ENCODE measurements at regions not wholly inside any gene's neighbourhood (a gene's known extent, or its start where the extent isn't known, plus 50 kb on each side); places are given as distances from the start of the nearest gene placed in this dataset.
"Not testable (repeated sequence)": the region's sequence is repeated elsewhere in the genome, so short reads cannot be mapped to it uniquely, and the experiment has no call there.

DNA sequence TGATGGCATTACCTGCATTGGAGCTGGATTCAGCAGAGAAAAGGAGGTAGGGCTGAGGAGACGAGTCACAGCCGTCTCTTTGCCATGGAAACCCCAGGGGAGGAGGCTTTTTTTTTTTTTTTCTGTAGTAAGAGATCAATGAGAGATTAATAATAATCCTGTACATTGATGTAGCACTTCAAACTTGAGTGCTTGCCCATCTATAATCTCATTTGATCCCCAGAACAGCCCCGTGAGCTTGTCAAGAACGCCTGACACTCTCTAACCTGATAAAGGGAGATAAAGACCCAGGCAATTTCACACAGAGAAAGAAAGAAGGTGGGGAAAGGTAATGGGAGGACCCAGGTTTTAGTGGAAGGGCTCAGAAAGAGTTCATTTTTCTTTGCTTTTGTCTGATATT is 195.2 kb upstream of the FOXK1 start:
- DNase-seq = no peak
- H3K79me2 ChIP-seq (ENCODE audit: insufficient read depth, low read length) = no peaks in the 10 kb centered on the region
- Mint-ChIP-seq H3K27me3 (ENCODE audit: low read depth) (peaks cover 11% of the 10 kb centered on the region), H3K9me3 (peaks cover 22 to 84% of the 10 kb centered on the region in 2 experiments), H3K4me1 (no peaks in the 10 kb centered on the region), H3K27ac (no peak overlapping the region), H3K4me3 (no peak overlapping the region), H3K36me3 (ENCODE audit: insufficient read depth in 1 of 3, low read depth in 3 of 3) (peaks cover 0 to 6% (median 4%) of the 10 kb centered on the region in 3 experiments; a peak in 4 of 7 replicates)
- no peak overlapping the region for H3K4ac ChIP-seq (ENCODE audit: low read depth, low read length)
- no peak overlapping the region for H3K27ac ChIP-seq (ENCODE audit: insufficient read length, low read depth, low read length)
- H3K56ac ChIP-seq (ENCODE audit: insufficient read length, low read depth, low read length) = no peak overlapping the region
- H2BK5ac ChIP-seq (ENCODE audit: insufficient read length, low read length) = no peak overlapping the region
- H3K27me3 ChIP-seq (ENCODE audit: insufficient read depth, low read length) = no peaks in the 10 kb centered on the region
- H2AK5ac ChIP-seq (ENCODE audit: insufficient read length, low read length) = no peak overlapping the region
- no peak overlapping the region for H2BK12ac ChIP-seq (ENCODE audit: insufficient read length, low read depth, low read length)
- no peak overlapping the region for H3K23ac ChIP-seq (ENCODE audit: insufficient read length, low read depth, low read length)
- H3K9me3 ChIP-seq (ENCODE audit: control insufficient read depth, low read depth, low read length) = peaks cover 9% of the 10 kb centered on the region
- no peaks in the 10 kb centered on the region for H4K20me1 ChIP-seq (ENCODE audit: control insufficient read depth, insufficient read depth, insufficient read length)
- H2BK120ac ChIP-seq (ENCODE audit: low read depth, low read length, poor library complexity, severe bottlenecking) = no peak overlapping the region
- no peaks in the 10 kb centered on the region for H3K4me1 ChIP-seq (ENCODE audit: insufficient read depth, low read length)
- WGBS (ENCODE audit: extremely low coverage, insufficient read length, low lambda C conversion rate) = no CpG with 5 or more reads among the region's 4 CpGs
- no peaks in the 10 kb centered on the region for H3K23me2 ChIP-seq (ENCODE audit: insufficient read length, low read depth, low read length, poor library complexity, severe bottlenecking)
- H4K8ac ChIP-seq (replicated peaks; ENCODE audit: insufficient read length, low read depth, low read length) = no peak overlapping the region
- H3T11ph ChIP-seq (ENCODE audit: low read length) = no peak overlapping the region
- H2AFZ ChIP-seq (ENCODE audit: low read length) = no peak overlapping the region
- no peak overlapping the region for H3K18ac ChIP-seq (ENCODE audit: insufficient read length, low read depth, low read length)
- H2BK20ac ChIP-seq (ENCODE audit: low read depth, low read length, poor library complexity, severe bottlenecking) = no peak overlapping the region
- no peak overlapping the region for H3K14ac ChIP-seq (ENCODE audit: insufficient read depth, low read length)
- no peak overlapping the region for H4K91ac ChIP-seq (ENCODE audit: insufficient read length, low read depth, low read length)
- no peak overlapping the region for H4K5ac ChIP-seq (ENCODE audit: insufficient read length, low read depth, low read length)
- H3K4me2 ChIP-seq (ENCODE audit: insufficient read depth, insufficient read length, low read length) = no peak overlapping the region
- H3K79me1 ChIP-seq (ENCODE audit: insufficient read depth, low read depth, low read length, poor library complexity, severe bottlenecking) = no peaks in the 10 kb centered on the region
- TF ChIP-seq, protein P1, sequence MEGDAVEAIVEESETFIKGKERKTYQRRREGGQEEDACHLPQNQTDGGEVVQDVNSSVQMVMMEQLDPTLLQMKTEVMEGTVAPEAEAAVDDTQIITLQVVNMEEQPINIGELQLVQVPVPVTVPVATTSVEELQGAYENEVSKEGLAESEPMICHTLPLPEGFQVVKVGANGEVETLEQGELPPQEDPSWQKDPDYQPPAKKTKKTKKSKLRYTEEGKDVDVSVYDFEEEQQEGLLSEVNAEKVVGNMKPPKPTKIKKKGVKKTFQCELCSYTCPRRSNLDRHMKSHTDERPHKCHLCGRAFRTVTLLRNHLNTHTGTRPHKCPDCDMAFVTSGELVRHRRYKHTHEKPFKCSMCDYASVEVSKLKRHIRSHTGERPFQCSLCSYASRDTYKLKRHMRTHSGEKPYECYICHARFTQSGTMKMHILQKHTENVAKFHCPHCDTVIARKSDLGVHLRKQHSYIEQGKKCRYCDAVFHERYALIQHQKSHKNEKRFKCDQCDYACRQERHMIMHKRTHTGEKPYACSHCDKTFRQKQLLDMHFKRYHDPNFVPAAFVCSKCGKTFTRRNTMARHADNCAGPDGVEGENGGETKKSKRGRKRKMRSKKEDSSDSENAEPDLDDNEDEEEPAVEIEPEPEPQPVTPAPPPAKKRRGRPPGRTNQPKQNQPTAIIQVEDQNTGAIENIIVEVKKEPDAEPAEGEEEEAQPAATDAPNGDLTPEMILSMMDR (conservative IDR thresholded peaks at IDR 0.05) = no peak
- H2BK15ac ChIP-seq (ENCODE audit: low read depth, low read length) = no peak overlapping the region
- H3K9ac ChIP-seq (ENCODE audit: extremely low read depth, insufficient read length, low read length) = no peak overlapping the region

DNA sequence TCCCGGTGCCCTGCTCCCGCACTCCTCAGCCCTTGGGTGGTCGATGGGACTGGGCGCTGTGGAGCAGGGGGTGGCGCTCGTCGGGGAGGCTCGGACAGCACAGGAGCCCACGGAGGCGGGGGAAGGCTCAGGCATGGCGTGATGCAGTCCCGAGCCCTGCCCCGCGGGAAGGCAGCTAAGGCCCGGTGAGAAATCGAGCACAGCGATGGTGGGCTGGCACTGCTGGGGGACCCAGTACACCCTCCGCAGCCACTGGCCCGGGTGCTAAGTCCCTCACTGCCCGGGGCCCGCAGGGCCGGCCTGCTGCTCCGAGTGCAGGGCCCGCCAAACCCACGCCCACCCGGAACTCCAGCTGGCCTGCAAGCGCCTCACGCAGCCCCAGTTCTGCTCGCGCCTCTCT is 185.2 kb upstream of the FOXK1 start:
- H4K91ac ChIP-seq (ENCODE audit: insufficient read length, low read depth, low read length); H3K79me2 ChIP-seq (ENCODE audit: insufficient read depth, low read length); H4K8ac ChIP-seq (replicated peaks; ENCODE audit: insufficient read length, low read depth, low read length); H2BK15ac ChIP-seq (ENCODE audit: low read depth, low read length); H3K27ac ChIP-seq (ENCODE audit: insufficient read length, low read depth, low read length); H3K4me3 Mint-ChIP-seq; H2BK120ac ChIP-seq (ENCODE audit: low read depth, low read length, poor library complexity, severe bottlenecking); H2AK5ac ChIP-seq (ENCODE audit: insufficient read length, low read length); H3K18ac ChIP-seq (ENCODE audit: insufficient read length, low read depth, low read length); DNase-seq; H3K4me2 ChIP-seq (ENCODE audit: insufficient read depth, insufficient read length, low read length); H3K27me3 ChIP-seq (ENCODE audit: insufficient read depth, low read length); H3K79me1 ChIP-seq (ENCODE audit: insufficient read depth, low read depth, low read length, poor library complexity, severe bottlenecking); H4K20me1 ChIP-seq (ENCODE audit: control insufficient read depth, insufficient read depth, insufficient read length); H3K27me3 Mint-ChIP-seq (ENCODE audit: low read depth); H3K27ac Mint-ChIP-seq; H3K56ac ChIP-seq (ENCODE audit: insufficient read length, low read depth, low read length); H3K9me3 ChIP-seq (ENCODE audit: control insufficient read depth, low read depth, low read length); H2BK12ac ChIP-seq (ENCODE audit: insufficient read length, low read depth, low read length); H4K5ac ChIP-seq (ENCODE audit: insufficient read length, low read depth, low read length); H2AFZ ChIP-seq (ENCODE audit: low read length); H2BK20ac ChIP-seq (ENCODE audit: low read depth, low read length, poor library complexity, severe bottlenecking); H3K14ac ChIP-seq (ENCODE audit: insufficient read depth, low read length); H3T11ph ChIP-seq (ENCODE audit: low read length); H3K4me1 ChIP-seq (ENCODE audit: insufficient read depth, low read length); H3K4me1 Mint-ChIP-seq; H3K23me2 ChIP-seq (ENCODE audit: insufficient read length, low read depth, low read length, poor library complexity, severe bottlenecking); H3K9ac ChIP-seq (ENCODE audit: extremely low read depth, insufficient read length, low read length); H2BK5ac ChIP-seq (ENCODE audit: insufficient read length, low read length); H3K4ac ChIP-seq (ENCODE audit: low read depth, low read length); H3K23ac ChIP-seq (ENCODE audit: insufficient read length, low read depth, low read length): not testable (repeated sequence)
- Mint-ChIP-seq H3K36me3 (ENCODE audit: insufficient read depth in 1 of 3, low read depth in 3 of 3) (peaks cover 7 to 14% (median 10%) of the 10 kb centered on the region in 3 experiments; a peak in 6 of 7 replicates), H3K9me3 (peaks cover 28 to 62% of the 10 kb centered on the region in 2 experiments)
- WGBS (ENCODE audit: extremely low coverage, insufficient read length, low lambda C conversion rate) = no CpG with 5 or more reads among the region's 30 CpGs

Data from H9 (cell line).